Cardiac septum (tissue), 1 donor: ENCODE measurements at regions not wholly inside any gene's neighbourhood (a gene's known extent, or its start where the extent isn't known, plus 50 kb on each side); places are given as distances from the start of the nearest gene placed in this dataset.
"Not testable (repeated sequence)": the region's sequence is repeated elsewhere in the genome, so short reads cannot be mapped to it uniquely, and the experiment has no call there.

Experiments used
- DNase-seq: peaks from one replicate; pipeline ENCODE4 v3.0.0-alpha.2; 2020; ENCODE audit warnings: low spot score
- intact Hi-C: fragments of 100-400 bp; cut with DNase I; formaldehyde crosslinking; loops from one replicate; pipeline ENCODE4 v1.14.0; 2022
- donor health status: DM: no; HTN: no; CAD: no.

DNA sequence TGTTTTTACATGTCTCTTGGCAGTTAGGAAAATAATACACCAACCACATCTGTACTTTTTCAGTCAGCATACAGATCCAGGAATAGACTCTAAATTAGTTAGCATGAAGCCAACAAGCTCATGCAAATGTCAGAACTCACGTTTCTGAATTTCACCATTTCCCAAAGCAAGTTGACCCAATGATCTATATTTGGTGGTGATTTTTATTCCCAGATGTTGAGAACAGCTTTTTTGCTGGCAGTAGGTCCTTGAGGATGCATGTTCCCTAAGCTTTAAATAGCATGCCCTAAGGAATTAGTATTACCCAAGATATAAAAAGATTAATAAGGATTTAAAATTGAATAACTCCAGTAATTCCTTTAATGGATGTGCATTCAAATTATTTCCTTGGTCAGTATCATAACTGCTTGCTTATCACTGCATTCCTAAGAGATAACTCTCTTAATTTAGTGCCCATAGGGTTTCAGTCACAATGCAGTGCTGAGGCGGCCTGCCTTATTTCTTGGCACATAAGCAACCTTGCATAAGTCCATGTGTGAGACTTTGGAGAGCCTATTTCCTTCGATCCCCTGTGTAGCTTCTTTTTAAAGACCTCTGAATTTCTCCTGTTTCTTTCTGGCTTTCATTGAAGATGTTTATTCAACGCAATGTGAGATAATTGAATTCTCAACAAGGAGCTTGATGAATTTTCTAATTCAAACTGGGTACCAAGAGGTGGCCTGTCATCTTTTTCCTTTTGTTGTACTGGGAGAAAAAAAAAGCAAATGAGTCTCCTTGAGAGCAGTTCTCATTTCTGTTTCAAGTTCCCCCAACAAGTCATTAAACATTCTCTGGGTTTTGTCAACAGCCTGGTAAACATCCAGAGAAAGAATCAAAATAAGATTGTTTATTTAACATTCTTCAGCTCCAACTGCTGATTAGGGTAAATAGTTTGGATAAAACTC is 135.3 kb upstream of the MEOX2 start:
- no peak for DNase-seq
- intact Hi-C loops, result no loop called here

DNA sequence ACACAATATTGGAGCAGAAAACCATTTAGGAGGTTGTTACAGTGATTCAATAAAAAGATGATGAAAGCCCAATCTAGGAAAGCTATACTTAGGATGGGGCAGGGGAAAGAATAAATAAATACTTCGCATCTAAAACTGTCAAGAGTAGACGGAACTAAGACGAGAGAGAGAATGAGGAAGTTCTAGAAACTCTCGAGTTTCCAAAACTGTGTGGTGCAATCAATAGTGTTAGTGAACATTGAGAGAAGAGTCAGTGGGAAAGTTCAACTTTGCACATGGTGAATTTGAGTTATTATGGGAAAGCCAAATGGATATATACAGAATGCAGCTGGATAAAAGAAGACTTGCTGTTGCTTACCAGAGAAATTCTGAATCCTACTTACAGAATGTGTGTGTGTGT is 133.8 kb upstream of the MEOX2 start:
- intact Hi-C loops, result no loop called here
- DNase-seq, result no peak

DNA sequence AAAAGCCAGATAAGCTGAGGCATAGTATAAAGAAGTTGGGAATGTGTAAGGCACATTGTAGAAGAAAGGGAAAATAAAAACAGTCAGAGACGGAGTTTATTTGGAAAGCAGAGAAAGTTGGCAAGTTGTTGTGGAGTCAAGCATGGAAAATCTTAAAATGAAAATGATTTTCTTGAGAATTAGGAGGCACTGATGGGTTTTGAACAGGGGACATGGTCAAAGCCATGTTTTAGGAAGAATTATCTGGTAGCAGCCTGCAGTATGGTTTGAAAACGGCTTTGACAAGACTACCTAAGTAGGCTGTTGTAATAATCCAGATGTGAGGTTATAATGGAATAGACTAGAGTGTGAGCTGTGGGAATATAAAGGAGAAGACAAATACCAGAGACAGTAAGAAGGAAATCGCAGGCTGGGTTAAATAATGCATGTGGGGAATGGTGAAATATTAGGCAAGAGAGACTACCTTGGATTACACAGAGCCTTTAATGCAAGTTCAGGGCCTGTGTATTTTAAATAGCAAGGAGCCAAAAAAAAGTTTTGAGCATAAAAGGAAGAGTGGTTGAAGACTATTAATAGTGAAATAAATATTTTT is 130.4 kb upstream of the MEOX2 start:
- intact Hi-C loops, result no loop called here
- DNase-seq, result no peak

DNA sequence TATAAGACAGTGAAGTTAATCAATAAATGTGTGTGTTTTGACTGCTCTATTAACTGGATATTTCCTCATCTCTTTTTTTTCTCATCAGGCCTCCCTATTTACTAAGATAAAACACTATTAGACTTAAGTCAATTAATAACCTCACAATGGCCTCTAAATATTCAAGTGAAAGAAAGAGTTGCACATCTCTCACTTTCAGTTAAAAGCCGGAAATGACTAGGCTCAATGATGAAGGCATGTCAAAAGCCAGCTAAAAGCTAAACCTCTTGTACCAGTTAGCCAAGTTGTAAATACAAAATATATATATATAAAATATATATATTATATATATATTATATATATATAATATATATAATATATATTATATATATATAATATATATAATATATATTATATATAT is 127.0 kb upstream of the MEOX2 start:
- intact Hi-C loops, result no loop called here
- no peak for DNase-seq

DNA sequence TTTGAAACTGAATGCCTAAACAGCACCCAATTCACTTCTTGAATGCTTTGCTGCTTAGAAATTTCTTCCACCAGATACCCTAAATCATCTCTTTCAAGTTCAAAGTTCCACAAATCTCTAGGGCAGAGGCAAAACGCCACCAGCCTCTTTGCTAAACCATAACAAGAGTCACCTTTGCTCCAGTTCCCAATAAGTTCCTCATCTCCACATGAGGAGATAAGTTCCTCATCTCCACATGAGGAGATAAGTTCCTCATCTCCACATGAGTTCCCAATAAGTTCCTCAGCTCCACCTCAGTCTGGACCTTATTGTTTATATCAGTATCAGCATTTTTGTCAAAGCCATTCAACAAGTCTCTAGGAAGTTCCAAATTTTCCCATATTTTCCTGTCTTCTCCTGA is 123.9 kb upstream of the MEOX2 start:
- intact Hi-C loops, DNase-seq: not testable (repeated sequence)

DNA sequence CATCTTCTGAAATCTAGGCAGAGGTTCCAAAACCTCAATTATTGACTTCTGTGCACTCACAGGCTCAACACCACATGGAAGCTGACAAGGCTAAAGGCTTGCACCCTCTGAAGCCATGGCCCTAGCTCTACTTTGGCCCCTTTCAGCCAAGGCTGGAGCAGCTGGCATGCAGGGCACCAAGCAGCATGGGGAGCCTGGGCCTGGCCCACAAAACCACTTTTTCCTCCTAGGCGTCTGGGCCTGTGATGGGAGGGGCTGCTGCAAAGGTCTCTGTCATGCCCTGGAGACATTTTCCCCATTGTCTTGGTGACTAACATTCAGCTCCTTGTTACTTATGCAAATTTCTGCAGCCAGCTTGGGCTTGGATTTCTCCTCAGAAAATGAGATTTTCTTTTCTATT is 123.5 kb upstream of the MEOX2 start:
- DNase-seq, intact Hi-C loops: not testable (repeated sequence)

DNA sequence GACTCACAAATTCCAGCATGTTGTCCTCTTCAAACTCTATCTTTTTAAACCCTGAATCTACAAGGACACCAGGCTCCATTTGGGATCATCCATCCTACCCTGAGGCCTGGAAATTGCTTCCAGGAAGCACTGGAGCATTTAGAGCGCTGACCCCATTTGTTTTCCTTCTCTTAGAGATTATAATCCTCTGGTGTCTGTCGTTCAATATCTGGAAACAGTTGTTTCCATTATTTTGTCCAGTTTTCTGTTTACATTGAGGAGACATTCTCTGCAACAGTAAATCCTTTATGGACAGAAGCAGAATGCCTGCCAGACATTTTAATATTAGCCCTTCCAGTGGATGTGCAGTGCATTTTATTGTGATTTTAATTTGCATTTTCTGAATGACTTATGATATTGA is 119.4 kb upstream of the MEOX2 start:
- no peak for DNase-seq
- intact Hi-C loops, result no loop called here

DNA sequence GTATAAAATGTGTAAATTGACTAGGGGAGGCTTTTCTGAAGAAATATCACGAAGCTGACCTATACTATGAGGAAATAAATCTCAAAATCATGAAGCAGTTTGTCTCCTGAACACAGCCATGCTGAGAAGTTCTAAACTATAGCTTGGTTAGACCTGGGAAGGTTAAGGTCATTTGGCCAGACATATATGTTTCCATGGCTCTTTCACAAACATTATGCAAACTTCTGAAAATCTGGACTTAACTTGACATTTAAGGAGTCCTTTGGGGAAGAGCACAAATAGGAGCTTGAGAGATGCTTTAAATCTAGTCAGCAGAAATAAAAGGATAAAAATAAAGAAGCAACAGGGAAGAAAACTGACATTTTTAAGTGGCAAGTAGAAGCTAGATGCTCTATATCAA is 115.9 kb upstream of the MEOX2 start:
- intact Hi-C loops, result loop anchor here (5.0 kb wide), 1 partner anchor 35 kb away; no protein-coding TSS in a partner anchor
- no peak for DNase-seq

DNA sequence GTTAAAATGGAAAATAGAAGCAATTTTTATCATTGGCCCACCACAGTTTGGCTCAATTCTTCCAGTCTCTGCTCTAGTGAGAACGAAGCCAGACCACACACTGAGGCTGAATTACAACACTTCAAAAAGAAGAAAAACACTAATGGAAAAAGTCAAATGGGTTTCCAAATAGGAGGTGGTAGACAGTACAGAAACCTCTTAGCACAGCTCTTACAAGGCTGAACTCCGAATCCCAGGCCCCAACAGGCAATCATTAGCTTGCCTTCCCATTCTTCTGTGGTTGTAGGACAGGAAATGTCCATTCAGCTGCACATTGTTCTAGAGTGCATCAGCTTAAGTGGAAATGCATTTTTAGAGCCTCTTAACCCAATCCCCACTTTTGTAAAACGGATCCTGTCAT is 115.1 kb upstream of the MEOX2 start:
- DNase-seq, result no peak
- intact Hi-C loops, result loop anchor here (5.0 kb wide), 1 partner anchor 36 kb away; no protein-coding TSS in a partner anchor

DNA sequence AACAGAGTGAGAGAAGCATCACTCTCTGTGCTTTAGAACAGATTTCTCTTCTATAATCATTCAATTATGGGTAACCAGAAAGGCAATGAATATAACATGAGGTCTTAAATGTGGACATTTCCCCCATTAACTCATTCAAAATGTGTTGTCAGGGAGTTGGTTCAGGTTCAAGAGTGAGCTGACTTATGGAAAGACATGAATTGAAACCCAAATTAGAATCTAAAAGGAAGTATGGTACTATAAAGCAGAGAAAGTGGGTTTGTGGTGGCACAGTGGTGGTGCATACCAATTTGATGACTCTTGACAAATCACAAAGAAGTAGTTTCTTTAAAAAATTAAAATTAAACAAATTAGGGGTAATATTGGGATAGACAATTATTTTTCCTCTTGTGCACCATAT is 114.6 kb upstream of the MEOX2 start:
- intact Hi-C loops, result loop anchor here (5.0 kb wide), 1 partner anchor 36 kb away; no protein-coding TSS in a partner anchor
- DNase-seq, result no peak

DNA sequence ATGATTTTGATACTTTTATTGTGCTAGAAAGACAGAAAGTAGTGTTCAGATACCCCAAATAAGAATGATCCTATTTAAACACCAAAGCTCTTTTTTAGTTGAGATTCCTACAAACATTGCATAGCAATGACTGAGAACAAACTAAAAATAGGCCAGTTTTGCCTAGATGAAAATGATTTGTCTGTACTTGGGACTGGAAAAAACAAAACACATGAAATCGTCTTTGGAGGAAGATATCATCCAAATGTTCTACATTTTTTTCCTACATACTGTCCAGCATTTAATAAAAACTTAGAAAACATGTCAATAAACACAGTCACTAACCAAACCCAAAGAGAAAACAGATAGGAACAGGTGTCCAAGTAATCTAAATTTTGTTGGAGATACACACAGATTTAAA is 111.6 kb upstream of the MEOX2 start:
- intact Hi-C loops, result no loop called here
- no peak for DNase-seq

DNA sequence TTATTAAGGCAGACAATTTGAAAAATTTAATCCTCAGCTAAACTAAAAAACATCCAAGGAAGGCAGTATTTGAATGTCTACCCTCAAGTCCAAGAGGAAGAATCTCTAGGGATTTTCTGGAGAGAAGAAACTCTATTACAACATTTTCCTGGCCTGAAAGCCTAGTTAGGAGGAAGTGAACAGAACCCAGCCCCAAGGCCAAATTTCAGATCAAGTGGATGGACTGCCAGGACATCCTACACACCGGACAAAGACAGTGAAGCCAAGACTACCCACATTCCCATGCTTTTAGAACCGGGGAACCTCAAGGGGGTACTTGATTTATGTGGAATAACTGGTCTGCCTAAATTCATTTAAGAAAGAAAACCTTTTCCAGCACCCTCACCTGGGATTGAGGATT is 108.9 kb upstream of the MEOX2 start:
- DNase-seq, result no peak
- intact Hi-C loops, result no loop called here

DNA sequence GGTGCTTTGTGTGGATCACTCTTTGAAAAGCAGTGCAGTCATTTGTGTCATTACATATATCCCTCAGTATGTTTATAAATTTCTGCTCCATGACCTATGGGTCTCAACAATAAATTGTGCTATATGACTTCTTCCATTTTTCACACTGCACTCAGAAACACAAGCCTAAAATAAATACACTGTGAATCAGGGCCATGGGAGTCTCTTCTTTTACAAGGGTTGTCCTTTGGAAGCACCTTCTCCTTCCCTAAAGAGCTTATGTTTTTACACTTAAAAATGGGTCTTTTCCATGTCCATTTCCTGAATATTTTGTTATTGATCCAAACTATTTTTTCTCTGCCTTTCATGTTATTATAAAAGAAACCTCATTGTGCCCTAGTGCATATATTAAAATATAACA is 108.3 kb upstream of the MEOX2 start:
- DNase-seq, result no peak
- intact Hi-C loops, result no loop called here

DNA sequence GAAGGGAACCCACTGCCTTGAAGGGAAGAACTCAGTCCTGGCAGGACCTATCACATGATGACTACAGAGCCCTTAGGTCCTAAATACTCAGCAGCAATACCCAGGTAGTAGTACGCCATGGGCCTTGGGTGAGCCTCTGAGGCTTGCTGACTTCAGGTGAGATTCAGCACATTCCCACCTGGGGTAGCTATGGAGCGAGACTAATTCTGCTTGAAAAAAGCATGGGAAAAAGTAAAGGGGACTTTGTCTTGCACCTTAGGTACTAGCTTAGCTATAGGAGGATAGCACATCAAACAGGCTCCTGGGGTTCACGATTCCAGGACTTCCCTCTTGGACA is 98.2 kb upstream of the MEOX2 start:
- intact Hi-C loops, result no loop called here
- no peak for DNase-seq

DNA sequence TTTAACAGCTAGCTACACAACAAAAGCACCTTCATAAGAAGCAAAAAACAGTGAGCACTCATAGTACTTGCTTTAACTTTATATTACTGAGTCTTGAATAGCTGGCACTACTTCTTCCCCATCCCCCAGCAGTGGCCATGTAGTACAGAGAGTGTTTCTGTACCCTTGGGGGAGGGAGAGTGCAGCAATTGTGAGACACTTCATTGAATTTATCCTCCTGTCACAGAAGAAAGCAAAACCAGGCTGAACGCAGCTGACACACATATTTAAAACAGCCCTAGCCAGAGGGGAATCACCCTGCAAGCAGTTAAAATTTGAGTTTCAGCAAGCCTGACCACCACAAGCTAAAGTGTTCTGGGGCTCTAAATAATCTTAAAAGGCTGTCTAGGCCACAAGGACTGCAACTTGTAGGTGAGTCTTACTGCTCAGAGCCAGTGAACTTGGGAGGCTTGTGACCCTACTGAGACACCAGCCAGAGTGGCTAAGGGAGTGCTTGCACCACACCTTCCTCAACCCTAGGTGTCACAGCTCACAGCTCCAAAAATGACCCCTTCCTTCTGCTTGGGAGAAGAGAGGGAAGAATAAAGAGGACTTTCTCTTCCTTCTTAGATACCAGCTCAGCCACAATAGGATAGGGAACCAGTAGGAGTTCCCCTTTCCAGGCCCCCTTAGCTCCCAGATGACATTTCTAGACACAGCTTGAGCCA is 97.7 kb upstream of the MEOX2 start:
- DNase-seq, result no peak
- intact Hi-C loops, result no loop called here

DNA sequence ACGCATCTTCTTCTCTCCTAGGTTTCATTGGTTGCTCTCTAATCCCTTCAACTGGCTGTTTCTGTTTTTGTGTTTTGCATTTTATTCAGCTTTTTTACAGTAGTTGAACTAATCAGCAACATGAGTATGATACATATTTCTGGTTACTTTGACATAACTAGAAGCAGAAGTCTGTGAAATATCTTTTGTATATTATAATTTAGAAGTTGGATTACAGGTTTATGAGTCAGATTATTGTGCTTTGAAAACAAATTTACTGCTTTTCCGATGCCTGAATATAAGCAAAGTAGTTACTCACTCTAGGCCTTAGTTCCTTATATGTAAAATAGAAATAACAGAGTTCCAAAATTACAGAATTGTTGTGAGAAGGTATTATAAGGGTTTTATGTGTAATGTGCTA is 96.2 kb upstream of the MEOX2 start:
- intact Hi-C loops, result no loop called here

DNA sequence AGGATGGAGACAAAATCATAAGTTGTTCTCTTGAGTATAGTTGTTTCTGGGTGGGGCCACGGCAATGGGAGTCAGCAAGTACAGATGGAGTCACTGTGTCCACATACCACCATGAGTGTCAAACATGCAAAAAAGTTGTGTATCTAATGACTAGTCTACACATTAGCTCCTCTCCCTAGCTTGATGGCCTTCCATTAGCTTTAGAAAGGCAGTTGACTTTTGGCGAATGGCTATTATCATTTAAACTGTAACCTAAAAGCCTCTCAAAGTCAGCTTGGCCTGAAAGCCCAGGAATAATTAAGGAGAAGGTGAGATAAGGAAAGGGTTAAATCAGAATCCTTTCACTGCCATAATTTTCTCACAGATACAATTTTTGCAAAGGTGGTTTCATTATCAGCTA is 95.5 kb upstream of the MEOX2 start:
- intact Hi-C loops, result no loop called here
- no peak for DNase-seq

More for the DNA sequence above, 96.2 kb upstream of the MEOX2 start:
- no peak for DNase-seq

DNA sequence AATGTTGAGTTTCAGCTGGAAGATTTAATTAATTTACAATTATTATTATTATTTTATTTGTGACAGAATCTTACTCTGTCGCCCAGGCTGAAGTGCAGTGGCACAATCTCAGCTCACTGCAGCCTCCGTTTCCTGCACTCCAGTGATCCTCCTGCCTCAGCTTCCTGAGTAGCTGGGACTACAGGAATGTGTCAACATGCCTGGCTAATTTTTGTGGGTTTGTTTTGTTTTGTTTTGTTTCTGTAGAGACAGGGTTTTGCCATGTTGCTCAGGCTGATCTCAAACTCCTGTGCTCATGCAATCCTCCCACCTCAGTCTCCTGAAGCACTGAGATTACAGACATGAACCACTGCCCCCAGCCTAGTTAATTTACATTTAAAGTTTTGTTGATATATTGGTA is 93.8 kb upstream of the MEOX2 start:
- intact Hi-C loops, result no loop called here
- no peak for DNase-seq

DNA sequence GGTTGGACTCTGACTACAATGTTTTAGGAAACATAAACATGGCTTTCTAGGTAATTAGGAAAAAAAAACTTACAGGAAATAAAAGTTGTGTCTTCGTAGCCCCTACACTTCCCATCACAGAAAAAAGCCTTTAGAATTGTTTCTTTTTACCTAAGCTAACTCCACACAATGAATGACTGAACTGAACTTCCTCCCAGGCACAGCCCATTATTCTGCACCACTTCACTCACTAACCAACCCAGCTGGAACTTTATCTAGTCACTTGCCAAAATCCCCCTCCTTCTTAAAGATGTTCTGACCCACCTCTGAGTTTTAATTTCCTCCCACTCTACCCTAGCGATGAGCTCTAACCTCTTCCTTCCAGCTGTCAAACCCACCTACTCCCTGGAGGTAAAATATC is 91.7 kb upstream of the MEOX2 start:
- no peak for DNase-seq
- intact Hi-C loops, result no loop called here

DNA sequence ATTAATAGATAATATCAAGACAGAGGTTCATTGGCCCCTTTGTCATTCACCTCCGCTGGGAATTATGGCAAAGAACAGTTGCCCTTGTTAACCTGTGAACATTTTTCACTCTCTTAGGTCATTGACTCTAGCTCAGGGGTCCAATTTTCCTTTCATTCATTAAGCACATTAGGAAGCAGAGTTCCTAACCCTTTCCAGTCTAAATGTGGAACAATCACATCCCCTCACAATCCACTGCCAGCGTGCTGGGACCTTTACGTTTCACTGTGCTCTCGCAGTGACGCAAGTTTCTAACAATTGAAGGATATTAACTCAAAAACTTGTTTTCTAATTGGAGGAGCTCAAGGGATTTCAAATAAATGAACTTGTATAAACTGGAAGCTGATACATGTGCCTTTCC is 79.3 kb upstream of the MEOX2 start:
- no peak for DNase-seq
- intact Hi-C loops, result no loop called here
